NCI-H1092 treated with DMSO at 0.1 percent for 48 hours (cell line): ENCODE measurements at regions not wholly inside any gene's neighbourhood (a gene's known extent, or its start where the extent isn't known, plus 50 kb on each side); places are given as distances from the start of the nearest gene placed in this dataset.
"Not testable (repeated sequence)": the region's sequence is repeated elsewhere in the genome, so short reads cannot be mapped to it uniquely, and the experiment has no call there.

ENCODE experiments used
- DNase-seq: peaks from one replicate; lab custom pipeline; 2025; lab: John Stamatoyannopoulos, UW

DNA sequence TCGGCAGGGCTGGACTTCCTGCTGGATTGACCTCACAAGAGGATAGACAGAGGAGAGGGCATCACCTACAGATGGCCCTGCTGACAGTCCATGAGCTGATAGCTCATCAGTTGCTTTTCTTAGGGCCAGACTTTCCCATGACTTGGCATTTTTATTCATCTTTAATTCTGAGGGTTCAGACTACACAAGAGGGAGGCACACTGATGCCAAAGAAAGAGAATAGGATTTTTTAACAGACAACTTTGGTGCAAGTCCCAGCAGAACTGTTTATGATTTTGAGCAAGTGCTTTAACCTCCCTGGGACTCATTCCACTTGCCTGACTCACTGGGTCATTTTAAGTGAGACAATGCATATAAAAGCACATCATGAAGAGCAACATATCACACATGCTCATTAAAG is 299.2 kb downstream of the INSIG2 start:
- DNase-seq: no peak

DNA sequence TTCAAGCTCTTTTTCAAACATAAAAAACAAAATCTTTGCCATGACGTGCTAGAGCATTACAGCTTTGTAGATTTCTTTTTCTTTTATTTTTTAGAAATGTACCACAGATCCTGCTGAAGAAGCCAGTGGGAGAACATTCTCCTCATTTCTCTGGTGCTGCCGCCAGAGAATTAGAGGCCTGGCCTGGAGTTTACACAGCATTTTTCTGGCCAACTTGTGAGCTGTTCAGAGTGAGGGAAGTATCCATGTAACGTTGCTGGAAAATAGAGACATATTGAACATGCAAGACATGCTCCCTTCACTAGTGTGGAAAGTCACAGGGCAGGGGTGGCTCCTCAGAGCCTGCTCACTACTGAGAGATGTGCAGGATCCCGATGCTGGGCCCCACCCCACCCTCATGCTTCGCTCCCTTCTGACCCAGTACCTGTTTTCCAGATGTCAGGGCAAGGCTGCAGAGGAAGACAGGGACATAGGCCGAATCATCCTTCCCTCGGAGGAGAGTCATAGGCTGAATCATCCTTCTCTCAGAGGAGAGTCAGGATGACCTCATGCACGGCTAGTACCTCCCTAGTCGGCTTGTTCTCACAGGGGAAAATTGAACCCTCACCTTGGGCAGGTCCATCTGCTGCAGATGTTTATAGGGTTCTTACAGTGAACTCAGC is 298.5 kb downstream of the INSIG2 start:
- no peak for DNase-seq

DNA sequence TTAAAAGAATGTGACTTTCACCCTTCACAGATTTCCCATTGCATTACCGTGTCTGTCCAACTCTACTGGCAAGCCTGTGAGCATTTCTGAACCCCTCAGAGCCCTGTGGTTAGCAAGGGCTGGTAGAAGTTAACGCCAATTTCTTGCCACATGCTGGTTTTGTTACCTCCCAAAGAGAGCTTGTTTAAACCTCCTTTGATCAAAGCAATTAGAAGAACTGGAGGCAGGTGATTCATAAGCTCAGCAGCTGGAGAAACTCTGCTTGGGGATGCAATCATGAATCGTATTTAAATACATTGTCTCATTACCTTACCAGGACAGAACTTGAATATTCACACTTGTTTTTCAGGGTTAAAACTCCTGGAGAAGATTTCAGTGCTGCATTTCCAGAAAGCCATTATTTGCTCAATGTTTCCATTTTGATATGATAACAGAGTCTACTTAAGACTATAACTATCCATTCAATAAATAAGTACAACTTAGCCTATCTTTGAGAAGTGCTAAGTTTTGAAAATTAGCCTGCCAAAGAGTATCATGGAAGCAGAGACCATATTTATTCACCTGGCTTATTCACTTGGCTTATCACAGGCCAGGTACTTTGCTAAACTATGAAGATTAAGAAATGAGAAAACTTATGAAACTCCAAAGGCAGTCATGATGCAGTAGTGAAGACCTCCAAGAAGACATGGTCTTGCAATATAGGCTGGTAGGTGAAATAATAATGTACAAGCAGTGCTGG is 292.8 kb downstream of the INSIG2 start:
- no peak for DNase-seq

DNA sequence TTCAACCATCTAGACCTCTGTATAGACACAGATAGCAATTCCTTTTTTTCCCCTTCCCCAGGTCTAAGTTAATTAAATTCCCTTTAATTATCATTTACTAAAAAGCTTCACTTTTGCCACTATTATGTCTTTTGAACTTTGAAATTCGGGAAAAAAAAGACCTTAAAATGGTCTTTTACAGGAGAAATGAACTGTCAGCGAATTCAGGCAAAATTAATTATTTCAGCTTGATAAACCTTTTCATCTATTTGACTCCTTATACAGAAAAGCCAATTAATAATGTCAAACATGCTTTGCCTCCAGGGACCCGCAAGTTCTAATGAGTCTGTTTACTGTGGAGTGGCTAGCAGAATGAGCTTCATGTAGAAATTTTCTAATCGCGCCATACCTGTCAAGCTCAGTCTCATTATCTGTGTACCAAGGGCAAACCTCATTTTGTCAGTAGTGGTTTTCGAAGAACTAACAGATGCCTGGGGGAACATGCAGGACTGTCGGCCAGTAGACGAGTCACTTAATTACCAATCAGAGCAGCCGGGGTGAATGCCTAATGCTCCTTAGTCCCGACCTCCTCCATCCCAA is 287.7 kb downstream of the INSIG2 start:
- DNase-seq: no peak

DNA sequence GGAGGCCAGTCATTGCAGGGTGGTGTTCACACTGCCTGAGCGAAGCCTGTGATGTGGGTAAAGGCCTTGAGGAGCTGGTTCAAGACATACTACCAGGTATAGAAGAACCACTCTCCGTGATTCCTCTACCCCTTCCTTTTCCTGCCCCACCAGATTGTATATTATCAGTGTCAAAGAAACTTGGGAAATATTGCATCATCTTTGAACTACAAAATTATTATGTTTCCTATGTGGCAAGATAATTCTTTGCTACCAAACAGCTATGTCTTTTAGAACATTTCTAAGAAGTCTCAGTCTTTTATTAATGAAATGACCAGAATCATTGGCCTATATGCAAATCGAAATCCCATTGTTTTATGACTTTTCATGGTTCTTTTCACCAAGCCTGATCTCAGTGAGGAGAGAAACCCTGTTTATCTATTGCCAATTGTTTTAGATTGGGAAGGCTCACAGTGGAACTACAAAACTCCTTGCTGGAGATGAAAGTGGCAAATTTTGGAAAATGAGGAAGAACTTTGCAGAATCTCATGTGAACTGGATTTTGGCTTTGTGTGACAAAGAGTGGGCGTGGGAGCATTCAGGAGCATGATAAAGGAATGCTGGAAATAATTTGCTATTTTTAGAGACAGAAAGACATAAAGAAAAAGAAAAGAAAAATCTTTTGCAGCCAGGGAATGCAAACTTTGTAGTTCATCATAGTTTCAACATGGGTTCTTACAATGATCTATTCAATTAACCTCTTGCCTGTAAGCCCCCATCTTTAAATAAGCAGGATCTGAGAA is 286.9 kb downstream of the INSIG2 start:
- DNase-seq: no peak

DNA sequence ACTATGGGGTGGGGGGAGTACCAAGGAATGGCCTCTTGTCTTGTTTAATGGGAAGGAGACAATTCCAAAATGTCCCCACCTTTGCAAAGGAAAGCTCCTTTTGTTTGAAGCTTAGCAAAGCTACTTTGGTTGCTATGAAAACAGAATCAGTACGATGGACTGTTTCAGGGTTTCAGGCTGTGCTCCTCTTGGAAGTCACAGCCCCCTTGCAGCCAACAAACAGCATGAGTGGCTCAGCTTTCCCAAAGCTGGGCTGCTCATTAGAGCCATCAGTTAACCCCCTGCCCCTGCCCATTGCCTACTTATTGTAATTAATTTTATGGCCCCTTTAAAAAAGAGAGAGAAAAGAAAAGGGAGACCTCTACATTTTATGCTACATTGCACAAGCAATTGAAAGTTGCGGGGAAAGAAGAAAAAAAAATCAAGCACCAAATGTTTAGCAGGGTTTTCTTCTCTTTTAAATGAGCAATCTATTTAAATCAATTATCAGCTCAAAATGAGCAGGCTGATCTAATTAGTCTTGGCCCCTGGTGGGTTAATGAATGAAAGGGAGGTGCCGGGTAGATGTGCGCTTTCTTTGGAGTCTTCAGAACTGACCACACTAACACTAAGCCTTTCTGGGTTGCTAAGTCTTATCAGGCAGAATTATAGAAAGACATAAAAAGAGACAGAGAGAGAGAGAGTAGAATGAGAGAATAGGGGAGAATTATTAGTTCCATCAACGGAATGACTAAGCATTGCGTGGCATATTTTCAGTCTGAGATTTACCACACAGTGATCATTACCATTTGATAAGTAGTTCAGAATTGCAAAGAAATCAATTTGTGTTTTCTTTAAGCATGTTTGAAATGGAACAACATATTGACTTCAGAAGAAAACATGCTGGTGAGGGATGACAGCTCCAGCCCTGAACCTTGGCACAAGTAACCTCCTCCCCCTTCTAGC is 284.9 kb downstream of the INSIG2 start:
- no peak for DNase-seq

DNA sequence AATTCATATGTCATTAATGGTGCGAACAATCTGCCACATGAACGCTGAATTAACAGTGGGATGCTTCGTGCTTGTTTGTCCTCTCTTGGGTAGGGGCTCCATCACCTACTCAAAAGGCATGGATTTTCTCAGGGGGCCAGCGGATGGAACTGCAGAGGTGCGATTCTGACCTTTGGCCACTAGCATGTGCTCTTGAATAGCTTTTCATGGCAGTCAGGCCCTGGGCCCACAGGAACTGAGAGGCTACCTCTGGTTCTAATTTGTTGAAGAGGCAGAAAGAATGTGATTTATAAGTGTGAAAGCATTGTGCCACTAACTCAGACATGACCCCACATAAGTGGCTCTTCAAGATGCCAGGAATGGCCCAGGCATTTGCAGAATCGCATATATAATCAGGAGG is 283.2 kb downstream of the INSIG2 start:
- no peak for DNase-seq

DNA sequence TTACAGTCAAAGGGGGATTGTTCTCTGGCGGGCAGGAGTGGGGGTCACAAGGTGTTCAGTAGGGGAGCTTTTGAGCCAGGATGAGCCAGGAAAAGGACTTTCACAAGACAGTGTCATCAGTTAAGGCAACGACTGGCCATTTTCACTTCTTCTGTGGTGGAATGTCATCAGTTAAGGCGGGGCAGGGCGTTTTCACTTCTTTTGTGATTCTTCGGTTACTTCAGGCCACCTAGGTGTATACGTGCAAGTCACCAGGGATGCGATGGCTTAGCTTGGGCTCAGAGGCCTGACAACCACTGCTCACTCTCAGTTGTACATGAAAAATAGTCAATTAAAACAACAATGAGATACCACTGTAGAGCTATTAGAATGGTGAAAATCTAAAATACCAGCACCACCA is 281.2 kb downstream of the INSIG2 start:
- DNase-seq: not testable (repeated sequence)

DNA sequence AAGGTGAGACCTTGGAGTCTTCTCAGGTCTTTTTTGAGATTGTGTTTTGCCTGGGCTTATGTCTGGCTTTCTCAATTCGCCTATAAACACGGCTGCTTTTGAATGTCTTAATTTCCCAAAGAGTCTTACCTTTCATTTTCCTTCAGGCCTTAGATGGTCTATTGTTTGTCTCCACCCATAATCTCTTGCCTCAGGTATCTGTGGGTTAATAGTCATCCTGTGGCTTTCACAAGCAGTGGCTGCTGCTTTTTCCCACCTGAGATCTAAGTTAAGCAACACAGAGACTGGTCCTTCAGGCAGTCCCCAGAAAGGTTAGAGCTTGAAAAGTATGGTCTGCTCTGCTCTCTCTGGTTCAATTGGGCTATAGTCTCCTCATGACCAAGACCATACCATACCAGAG is 275.3 kb downstream of the INSIG2 start:
- no peak for DNase-seq

DNA sequence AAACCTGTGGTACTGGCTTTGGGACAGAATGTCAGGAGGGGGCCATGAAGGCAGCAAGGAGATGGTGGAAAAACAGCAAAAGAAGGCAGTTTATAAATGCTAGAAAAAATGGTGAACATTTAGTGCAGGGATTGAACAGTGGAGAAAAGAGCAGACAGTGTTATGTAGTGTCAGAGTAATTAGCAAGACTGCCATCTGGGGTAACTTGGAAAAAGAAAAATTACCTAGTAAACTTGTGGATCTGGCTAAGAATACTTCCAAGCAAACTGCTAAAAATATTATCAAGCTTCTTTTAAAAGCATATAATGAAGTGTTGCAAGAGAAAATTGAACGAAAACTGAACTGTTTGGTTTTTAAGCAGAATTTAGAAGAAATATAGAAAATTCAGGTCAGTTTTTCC is 267.8 kb downstream of the INSIG2 start:
- no peak for DNase-seq

DNA sequence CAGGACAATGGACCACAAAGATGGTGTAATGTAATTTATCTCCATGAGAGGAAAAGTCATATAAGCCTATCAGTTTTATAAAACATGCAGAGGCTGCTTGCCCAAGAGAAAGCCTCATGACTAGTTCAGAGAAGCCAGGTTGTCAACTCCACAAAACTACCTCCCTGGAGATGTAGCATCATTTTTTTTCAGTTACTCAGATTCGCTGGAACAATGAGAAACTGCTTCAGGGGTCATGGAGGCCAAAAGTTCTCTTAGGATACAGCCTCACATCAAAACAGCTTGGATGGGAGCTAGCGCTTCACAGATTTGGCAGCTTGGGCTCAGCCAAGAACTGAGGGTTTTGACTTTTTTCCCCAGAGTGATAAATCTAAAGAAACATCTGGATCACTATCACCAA is 263.5 kb downstream of the INSIG2 start:
- no peak for DNase-seq

DNA sequence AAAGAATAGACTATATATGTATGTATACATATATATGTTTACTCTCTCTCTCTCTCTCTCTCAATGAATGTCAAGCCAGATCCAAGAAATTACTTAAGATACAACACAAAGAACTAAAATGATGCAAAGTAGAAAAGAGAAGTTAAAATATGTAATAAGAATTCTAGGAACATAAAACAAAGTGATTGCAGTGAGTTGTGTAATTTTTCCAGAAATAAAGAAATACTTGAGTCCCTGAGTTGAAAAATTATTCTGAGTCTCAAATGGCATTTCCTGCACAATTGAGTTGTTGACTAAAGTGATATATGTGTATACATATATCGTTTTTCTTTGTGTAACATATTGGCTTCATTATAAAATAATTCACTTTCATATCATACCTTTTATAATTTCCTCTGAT is 262.4 kb downstream of the INSIG2 start:
- no peak for DNase-seq

DNA sequence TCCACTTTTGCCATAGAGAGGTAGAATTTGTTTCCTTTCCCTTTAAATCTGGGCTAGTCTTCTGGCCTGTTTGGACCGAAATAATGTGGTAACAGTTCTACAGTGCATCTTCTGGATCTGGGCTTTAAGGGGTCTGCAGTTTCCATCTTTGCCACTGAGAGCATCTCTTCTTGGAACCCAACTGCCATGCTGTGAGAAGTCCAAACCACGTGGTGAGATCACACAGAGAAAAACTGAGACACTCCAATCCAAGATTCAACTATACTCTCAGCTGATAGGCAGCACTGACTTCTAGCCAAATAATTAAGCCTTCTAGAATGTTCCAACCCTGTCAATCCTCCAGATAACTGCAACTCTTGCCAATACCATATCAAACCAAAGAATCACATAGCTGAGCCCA is 261.1 kb downstream of the INSIG2 start:
- no peak for DNase-seq

DNA sequence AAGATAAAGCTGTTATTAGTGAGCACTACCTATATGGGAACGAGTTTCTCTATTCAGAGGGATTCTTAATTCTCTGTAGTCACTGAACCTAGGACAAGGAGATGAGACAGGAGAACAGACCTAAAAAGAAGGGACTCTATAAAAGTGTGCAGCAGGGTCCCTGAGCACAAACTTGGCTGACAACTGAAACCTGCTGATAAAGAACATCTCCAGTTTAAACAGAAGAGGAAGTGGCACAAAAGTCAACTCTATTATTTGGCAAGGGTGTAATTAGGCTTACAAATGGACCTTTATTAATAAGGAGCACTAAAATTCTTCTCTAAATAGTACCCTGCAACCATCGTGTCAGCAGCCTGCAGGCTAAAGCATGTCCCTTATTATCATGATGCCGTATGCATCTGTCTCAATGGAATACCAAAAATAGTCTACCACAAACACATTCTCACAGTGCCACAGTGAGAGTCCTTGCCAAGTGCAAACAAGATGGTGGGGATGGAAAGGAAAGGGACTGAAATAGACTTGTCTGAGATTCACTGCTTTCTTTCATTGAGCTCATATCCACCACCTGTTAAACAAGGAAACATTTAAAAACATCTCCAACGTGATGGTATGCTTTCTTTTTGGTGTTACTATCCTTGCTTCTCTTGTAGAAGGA is 260.2 kb downstream of the INSIG2 start:
- DNase-seq: no peak

DNA sequence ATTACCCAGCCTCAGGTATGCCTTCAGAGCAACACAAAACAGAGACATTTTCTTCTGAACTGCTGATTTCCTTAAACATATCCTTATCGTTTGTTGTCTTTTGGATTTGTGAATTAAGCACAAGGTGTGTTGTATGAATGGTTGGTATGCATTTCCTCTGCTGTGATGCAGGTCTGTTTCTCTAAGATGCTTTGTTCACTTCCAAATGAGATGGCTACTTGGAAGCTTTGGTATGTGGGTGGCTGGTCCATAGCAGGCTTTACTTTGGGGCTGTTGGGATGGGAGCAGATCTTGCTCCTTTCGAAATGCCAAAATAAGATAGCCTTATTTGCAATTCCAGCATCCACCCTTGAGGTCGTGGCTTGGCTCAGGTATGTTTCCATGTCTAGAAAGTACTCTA is 257.2 kb downstream of the INSIG2 start:
- DNase-seq: no peak

DNA sequence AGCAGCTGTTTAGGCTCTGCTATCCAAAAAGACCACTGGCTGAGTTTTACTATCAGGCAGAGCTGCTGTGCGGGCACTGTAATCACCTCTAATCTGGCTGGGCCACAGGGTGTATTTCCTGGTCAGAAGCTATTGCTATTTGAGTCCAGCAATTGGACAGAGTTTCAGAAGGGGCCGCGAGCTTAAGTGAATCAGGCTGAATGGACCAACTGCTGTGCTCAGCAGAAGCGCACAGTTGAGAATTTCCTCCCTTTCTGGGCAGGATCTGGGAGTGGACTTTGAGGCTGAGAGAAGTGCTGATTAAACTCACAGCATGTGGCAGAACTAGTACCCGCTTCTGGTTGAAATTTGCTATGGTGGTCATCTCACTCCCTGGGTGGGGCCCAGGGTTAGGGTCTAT is 251.8 kb downstream of the INSIG2 start:
- DNase-seq: no peak

DNA sequence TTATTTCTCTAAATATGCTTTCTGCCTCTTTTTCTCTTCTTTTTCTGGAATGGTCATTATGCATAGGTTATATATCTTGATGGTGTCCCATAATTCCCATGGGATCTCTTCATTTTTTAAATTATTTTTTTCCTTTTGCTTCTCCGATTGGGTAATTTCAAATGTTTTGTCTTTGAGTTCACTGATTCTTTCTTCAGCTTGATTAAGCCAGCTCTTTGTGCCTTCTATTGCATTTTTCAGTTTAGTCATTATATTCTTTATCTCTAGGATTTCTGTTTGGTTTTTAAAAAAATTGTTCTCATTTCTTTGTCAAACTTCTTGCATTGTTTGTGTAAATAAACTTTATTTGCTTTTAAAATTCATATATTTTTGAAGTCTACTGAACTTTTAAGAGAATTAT is 251.1 kb downstream of the INSIG2 start:
- DNase-seq: no peak

DNA sequence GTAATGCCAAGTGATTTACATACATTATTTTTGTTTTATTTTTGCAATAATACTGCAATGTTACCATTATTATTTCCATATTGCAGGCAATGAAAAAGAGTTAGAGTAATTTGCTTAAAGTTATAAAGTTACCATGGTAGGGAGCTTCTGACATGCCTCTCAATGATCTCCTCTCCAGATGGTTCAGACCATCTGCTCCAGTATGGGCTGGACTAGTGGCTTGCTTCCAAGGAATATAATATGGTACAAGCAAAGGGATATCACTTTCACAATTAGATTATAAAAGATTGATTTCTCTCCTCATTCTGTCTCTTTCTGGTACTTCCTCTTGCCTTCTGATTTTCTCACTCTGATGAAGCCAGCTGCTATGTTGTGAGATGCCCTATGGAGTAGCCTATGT is 245.4 kb downstream of the INSIG2 start:
- DNase-seq: no peak

DNA sequence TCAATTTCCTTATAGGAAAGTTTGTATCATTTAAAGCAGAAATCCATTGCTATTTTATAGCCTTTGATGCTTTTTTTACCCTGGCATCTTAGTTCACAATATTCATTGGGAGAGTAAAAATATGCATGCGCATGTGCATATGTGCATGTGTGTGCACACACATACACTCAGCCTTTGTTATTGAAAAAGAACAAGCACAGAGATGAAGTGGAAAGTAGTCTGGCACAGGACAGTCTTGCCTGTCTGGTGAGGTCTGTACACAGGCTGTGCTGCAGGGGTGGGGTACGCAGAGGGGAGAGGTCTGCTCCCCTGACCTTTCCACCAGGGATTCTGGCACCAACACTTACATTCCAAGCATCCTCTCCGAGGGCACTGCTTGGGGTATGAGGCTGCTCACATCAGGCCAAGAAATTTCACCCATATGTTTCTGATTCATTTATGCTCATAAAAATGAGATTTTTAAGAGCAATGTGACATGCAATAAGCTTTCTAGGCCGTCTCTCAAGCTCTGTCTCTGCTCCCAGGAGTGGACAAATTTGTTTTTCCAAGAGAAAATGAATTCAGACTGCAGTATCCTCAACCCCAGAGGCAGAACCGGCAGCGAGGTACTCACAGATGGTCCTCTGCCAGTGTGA is 237.2 kb downstream of the INSIG2 start:
- DNase-seq: no peak

DNA sequence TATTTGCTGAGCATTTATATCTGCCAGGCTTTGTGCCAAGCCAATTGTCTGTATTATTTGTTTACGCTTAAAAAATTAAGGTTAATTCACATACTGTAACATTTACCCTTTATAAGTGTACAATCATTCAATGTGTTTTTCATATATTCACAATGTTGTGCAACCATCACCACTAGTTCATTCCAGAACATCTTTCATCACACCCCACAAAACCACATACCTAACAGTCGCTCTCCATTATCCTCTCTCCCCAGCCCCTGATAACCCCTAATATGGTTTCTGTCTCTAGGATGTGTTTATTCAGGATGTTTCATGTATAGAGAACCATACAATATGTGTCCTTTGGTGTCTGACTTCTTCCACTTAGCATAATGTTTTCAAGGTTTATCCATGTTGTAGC is 234.1 kb downstream of the INSIG2 start:
- no peak for DNase-seq
